ENCODE measurements at regions not wholly inside any gene's neighbourhood (a gene's known extent, or its start where the extent isn't known, plus 50 kb on each side); places are given as distances from the start of the nearest gene placed in this dataset.

DNA sequence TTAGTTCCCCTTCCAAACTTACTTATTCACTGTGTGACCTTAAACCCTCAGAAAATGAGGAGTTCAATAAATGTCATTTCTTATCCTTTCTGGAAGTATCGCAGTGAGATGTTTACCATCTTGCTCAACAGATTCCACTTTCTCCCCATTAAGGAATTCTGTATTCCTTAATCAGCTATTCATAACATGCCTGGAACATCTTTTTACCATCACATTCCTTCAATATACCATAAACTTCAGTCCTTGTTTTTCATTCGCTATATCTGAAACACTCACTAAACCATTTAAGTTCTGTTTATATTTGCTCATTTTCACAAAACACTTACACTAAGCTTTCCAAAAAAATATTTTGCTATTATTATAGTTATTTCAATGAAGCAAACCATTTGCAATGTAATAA, 1158.6 kb downstream of the CDH12 start:
- no peak overlapping the region for H3K4me3 Mint-ChIP-seq
- H3K4me1 Mint-ChIP-seq = no peaks in the 10 kb centered on the region
- H3K27me3 Mint-ChIP-seq = no peaks in the 10 kb centered on the region
- H3K27ac Mint-ChIP-seq = no peak overlapping the region
- DNase-seq (no peak), ATAC-seq (ENCODE audit: low read depth in 2 of 2) (no peak)
- no peaks in the 10 kb centered on the region for H3K36me3 Mint-ChIP-seq
- H3K9me3 Mint-ChIP-seq = peaks cover 0 to 6% (median 2%) of the 10 kb centered on the region in 7 donors

DNA sequence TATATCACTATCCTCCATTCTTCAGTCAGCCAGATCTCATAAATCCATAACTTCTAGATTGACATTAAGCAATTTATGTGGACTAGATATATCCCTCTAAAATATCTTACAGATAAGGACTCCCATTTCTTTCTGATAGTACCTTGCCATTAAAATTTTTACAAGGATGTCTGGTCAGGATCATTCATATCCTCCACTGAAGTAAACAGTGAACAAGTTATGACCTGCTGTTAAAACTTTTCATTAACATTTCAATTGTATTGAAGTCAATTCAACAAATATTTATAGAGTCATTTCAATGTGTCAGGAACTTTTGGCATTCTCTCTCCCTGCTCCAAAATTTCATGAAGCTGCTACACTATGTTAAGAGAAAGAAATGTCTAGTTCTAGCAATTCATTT, 1159.6 kb downstream of the CDH12 start:
- no peak overlapping the region for H3K4me3 Mint-ChIP-seq
- H3K27me3 Mint-ChIP-seq = no peaks in the 10 kb centered on the region
- no peak for ATAC-seq (ENCODE audit: low read depth in 2 of 2)

DNA sequence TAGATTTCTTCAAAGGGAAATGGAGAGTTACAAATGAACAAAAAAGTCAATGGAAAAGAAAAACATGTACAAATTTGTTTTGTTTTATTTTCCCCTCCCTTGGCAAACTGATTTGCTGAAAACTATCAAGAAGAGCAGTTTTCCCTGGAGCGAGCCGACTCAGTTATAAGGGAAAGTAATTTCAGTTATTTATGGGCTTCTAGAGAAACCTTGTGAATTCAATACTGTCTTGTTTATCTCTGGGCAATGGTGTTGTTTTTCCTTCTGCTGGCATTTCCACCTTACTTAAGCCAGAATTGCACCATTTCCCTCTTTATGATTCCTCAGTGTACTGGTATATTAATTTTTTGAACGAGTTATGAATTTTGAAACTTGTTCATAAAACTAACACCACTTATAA, 1163.6 kb downstream of the CDH12 start:
- Mint-ChIP-seq H3K4me1 (no peaks in the 10 kb centered on the region), H3K27me3 (no peaks in the 10 kb centered on the region), H3K4me3 (no peak overlapping the region), H3K27ac (no peak overlapping the region), H3K36me3 (no peaks in the 10 kb centered on the region), H3K9me3 (peaks cover 0 to 3% (median 0%) of the 10 kb centered on the region in 7 donors)
- DNase-seq = no peak
- no peak for ATAC-seq (ENCODE audit: low read depth in 2 of 2)

More for the DNA sequence above, 1159.6 kb downstream of the CDH12 start:
- peaks cover 0 to 4% (median 0%) of the 10 kb centered on the region in 7 donors for H3K9me3 Mint-ChIP-seq
- no peak overlapping the region for H3K27ac Mint-ChIP-seq
- no peaks in the 10 kb centered on the region for H3K4me1 Mint-ChIP-seq
- no peaks in the 10 kb centered on the region for H3K36me3 Mint-ChIP-seq
- no peak for DNase-seq

DNA sequence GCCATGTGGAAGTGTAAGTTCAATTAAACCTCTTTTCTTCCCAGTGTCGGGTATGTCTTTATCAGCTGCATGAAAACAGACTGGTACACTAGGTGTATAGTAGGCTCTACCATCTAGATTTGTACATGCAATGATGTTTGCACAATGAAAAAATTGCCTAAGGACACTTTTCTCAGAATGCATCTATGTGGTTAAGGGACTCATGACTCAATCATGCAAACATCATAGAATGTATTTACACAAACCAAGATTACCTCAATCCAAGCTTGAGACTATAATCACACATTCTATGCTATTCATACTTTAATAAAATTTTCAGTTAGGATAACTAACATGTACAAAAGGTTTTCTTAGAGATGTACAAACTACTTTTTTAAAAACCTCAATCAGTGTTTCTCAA, 1164.5 kb downstream of the CDH12 start:
- no peak for ATAC-seq (ENCODE audit: low read depth in 2 of 2)
- DNase-seq = no peak
- H3K27ac Mint-ChIP-seq = no peak overlapping the region
- no peaks in the 10 kb centered on the region for H3K4me1 Mint-ChIP-seq
- no peaks in the 10 kb centered on the region for H3K36me3 Mint-ChIP-seq
- H3K9me3 Mint-ChIP-seq = peaks cover 0 to 2% (median 0%) of the 10 kb centered on the region in 7 donors
- no peak overlapping the region for H3K4me3 Mint-ChIP-seq
- H3K27me3 Mint-ChIP-seq = no peaks in the 10 kb centered on the region

DNA sequence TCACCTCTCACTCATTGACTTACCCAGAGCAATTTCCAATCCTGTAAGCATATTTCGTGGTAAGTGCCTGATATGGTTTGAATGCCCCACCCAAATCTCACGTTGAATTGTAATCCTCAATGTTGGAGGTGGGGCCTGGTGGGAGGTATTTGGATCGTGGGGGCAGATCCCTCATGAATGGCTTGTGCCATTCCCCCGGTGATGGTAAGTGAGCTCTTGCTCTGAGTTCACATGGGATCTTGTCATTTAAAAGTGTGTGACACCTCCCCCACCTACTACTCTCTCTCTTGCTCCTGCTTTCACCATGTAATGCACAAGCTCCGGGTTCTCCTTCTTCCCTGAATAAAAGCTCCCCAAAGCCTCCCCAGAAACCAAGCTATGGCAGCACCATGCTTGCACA, 1165.5 kb downstream of the CDH12 start:
- H3K36me3 Mint-ChIP-seq = no peaks in the 10 kb centered on the region
- DNase-seq (no peak), ATAC-seq (ENCODE audit: low read depth in 2 of 2) (no peak)
- peaks cover 0 to 2% (median 0%) of the 10 kb centered on the region in 7 donors for H3K9me3 Mint-ChIP-seq
- H3K27ac Mint-ChIP-seq = no peak overlapping the region
- H3K4me1 Mint-ChIP-seq = no peaks in the 10 kb centered on the region
- H3K27me3 Mint-ChIP-seq = no peaks in the 10 kb centered on the region
- H3K4me3 Mint-ChIP-seq = no peak overlapping the region

DNA sequence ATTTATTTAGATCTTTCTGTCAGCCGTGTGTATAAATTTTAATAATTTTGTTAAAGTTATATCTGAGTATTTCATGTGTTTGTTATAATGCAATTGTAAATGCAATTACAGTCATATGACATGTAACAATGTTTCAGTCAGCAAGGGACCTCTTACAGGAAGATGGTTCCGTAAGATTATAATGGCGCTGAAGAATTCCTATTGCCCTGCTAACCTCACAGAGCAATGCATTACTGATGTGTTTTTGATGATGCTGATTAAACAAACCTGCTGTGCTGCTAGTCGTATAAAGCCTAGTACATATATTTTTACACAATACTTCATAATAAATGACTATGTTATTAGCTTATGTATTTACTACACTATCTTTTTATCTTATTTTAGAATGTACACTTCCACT, 1166.4 kb downstream of the CDH12 start:
- ATAC-seq (ENCODE audit: low read depth in 2 of 2) = no peak
- H3K27me3 Mint-ChIP-seq = no peaks in the 10 kb centered on the region
- H3K9me3 Mint-ChIP-seq = peaks cover 0 to 2% (median 0%) of the 10 kb centered on the region in 7 donors

DNA sequence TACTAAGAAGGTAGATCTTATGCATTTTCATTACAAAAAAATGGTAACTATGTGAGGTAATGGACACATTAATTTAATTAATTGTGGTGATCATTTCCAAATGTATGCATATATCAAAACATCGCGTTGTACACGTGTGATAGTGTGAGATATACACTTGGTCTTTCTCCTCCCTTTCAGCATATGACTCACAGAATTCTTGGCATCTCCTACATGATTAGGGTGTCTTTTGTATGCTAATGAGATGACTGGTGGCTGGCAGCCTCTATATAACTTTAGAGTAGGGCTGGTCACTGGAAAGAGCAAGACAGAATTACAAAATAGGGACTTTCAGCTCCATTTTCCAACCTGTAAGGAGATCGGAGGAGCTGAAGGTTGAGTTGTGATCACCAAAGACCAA, 1167.6 kb downstream of the CDH12 start:
- DNase-seq (no peak), ATAC-seq (ENCODE audit: low read depth in 2 of 2) (no peak)
- Mint-ChIP-seq H3K36me3 (no peaks in the 10 kb centered on the region), H3K27ac (no peak overlapping the region), H3K27me3 (no peaks in the 10 kb centered on the region), H3K4me3 (no peak overlapping the region), H3K4me1 (no peaks in the 10 kb centered on the region), H3K9me3 (peaks cover 0 to 2% (median 0%) of the 10 kb centered on the region in 7 donors)

More for the DNA sequence above, 1166.4 kb downstream of the CDH12 start:
- H3K27ac Mint-ChIP-seq = no peak overlapping the region
- no peaks in the 10 kb centered on the region for H3K4me1 Mint-ChIP-seq
- H3K4me3 Mint-ChIP-seq = no peak overlapping the region
- DNase-seq = no peak
- no peaks in the 10 kb centered on the region for H3K36me3 Mint-ChIP-seq

DNA sequence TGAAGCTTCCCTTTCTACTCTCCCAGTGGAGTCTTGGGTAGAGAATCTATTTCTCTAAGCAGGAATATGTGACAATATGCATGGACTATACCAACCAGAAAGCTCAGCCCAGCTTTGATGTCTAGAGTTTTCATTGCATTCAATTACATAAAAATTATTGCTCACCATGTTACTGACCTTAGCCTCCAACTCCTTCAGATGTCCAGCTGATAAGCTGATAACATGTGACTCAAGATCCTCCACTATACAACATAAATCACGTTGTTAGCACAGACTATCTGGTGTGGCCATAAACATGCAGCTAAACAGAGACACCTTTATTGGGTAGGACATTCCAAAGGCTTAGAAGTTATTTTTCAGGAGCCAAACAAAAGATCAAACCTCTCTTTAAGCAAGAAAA, 1168.2 kb downstream of the CDH12 start:
- Mint-ChIP-seq H3K36me3 (no peaks in the 10 kb centered on the region), H3K27me3 (no peaks in the 10 kb centered on the region)
- ATAC-seq (ENCODE audit: low read depth in 2 of 2) = no peak

DNA sequence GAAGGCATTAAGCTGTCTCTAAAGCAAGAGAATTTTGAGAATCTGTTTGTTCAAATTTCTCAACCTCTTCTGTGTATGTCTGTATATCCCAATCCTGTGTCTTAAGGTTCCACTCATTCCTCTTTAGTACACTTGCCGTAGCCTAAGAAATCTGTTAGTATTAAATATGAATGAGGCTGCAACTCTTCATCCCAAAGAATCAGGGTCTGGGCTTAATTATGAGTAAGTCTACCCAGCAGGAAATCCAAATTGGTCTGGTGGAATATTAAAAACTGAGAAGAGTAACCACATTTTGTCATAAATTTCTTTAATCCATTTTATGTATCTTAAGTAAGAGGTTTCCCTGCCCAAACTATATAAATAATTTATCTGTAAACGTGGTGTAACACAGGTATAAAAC, 1171.2 kb downstream of the CDH12 start:
- Mint-ChIP-seq H3K27me3 (no peaks in the 10 kb centered on the region), H3K36me3 (no peaks in the 10 kb centered on the region), H3K9me3 (peaks cover 0 to 2% (median 0%) of the 10 kb centered on the region in 7 donors), H3K27ac (no peak overlapping the region), H3K4me3 (no peak overlapping the region), H3K4me1 (no peaks in the 10 kb centered on the region)
- DNase-seq = no peak
- ATAC-seq (ENCODE audit: low read depth in 2 of 2) = no peak

More for the DNA sequence above, 1168.2 kb downstream of the CDH12 start:
- Mint-ChIP-seq H3K9me3 (peaks cover 0 to 2% (median 0%) of the 10 kb centered on the region in 7 donors), H3K4me3 (no peak overlapping the region), H3K4me1 (no peaks in the 10 kb centered on the region), H3K27ac (no peak overlapping the region)
- DNase-seq = no peak

DNA sequence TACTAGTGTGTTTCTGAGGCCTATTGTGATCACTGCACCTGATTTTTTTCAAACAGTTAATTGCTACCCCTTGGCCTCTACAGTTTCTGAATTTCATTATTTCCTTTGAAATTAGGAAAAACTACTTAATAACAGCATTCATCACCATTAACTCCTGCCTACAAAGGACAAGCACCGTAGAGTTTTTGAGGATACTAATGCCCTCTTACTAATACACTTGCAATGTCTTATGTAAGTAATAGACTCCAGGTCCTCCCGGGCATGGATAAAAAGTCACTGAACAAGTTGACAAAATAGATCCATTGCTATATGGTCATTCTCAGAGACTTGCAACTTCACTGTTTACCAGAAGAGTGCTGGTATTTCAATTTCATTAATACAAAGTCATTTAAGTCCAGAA, 1172.5 kb downstream of the CDH12 start:
- Mint-ChIP-seq H3K9me3 (peaks cover 0 to under 1% (median 0%) of the 10 kb centered on the region in 7 donors), H3K27ac (peak overlapping the region in 1 of 6 donors; percentile 22), H3K36me3 (no peaks in the 10 kb centered on the region), H3K4me1 (no peaks in the 10 kb centered on the region), H3K27me3 (no peaks in the 10 kb centered on the region), H3K4me3 (no peak overlapping the region)
- no peak for DNase-seq
- ATAC-seq (ENCODE audit: low read depth in 2 of 2) = no peak

DNA sequence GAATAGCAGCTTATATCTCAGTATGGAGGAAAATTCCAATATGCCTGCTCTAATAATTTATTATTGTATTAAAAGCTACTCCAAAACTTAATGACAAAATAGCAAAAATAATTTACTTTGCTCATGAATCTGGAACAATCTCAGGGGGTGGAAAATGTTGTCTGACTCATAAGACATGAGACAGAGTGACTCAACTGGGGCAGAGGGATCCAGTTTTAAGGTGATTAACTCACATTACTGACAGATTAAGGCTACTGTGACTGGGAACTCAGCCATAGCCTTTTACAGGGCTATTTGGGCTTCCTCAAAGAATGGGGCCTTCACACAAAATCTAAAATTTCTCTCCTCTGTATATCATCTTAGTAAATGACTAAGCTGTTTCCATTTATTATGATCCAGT, 1172.9 kb downstream of the CDH12 start:
- no peak overlapping the region for H3K4me3 Mint-ChIP-seq
- no peak for ATAC-seq (ENCODE audit: low read depth in 2 of 2)
- no peaks in the 10 kb centered on the region for H3K4me1 Mint-ChIP-seq
- H3K9me3 Mint-ChIP-seq = no peaks in the 10 kb centered on the region
- H3K27me3 Mint-ChIP-seq = no peaks in the 10 kb centered on the region
- H3K27ac Mint-ChIP-seq = peak overlapping the region in 1 of 6 donors; percentile 22
- no peaks in the 10 kb centered on the region for H3K36me3 Mint-ChIP-seq
- DNase-seq = no peak

DNA sequence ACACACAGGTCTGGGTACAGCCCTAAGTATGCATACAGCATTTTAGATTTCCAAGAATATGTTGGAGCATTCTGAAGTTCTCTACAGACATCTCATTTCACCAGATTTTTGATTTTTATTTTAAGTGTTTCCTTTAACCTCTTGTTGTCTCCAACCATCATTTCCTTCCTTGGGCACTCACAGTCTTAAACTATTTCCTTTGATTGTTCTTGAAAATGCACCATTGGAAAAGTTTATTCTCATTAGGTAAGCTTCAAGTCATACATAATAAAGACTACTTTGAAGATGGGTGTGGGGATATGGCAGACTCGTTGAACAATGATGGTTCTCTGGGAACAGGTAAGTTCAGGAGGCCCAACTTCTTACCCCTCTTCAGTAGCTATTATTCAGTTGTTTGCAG, 1174.6 kb downstream of the CDH12 start:
- no peak overlapping the region for H3K27ac Mint-ChIP-seq
- no peaks in the 10 kb centered on the region for H3K4me1 Mint-ChIP-seq
- ATAC-seq (ENCODE audit: low read depth in 2 of 2) = no peak
- H3K9me3 Mint-ChIP-seq = no peaks in the 10 kb centered on the region
- no peaks in the 10 kb centered on the region for H3K27me3 Mint-ChIP-seq
- no peaks in the 10 kb centered on the region for H3K36me3 Mint-ChIP-seq
- DNase-seq = no peak
- H3K4me3 Mint-ChIP-seq = no peak overlapping the region

DNA sequence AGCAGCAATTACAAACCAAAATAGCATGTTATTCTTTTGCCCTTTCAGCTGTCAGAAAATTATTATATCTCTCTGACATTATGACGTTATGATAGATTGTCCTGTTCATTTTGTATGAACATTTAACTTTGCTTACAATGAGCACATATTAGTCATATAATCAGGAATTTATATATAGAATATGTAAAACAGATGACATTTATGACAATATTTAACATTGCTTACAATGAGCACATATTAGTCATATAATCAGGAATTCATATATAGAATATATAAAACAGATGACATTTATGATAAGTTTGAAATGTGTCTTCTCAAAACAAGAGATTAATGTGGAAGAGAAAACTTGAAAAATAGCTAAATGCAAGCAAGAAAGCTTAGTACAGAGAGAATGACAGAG, 1180.2 kb downstream of the CDH12 start:
- no peak overlapping the region for H3K27ac Mint-ChIP-seq
- no peaks in the 10 kb centered on the region for H3K27me3 Mint-ChIP-seq
- H3K4me1 Mint-ChIP-seq = no peaks in the 10 kb centered on the region
- no peak for ATAC-seq (ENCODE audit: low read depth in 2 of 2)
- H3K4me3 Mint-ChIP-seq = no peak overlapping the region
- DNase-seq = no peak
- no peaks in the 10 kb centered on the region for H3K9me3 Mint-ChIP-seq
- H3K36me3 Mint-ChIP-seq = no peaks in the 10 kb centered on the region

DNA sequence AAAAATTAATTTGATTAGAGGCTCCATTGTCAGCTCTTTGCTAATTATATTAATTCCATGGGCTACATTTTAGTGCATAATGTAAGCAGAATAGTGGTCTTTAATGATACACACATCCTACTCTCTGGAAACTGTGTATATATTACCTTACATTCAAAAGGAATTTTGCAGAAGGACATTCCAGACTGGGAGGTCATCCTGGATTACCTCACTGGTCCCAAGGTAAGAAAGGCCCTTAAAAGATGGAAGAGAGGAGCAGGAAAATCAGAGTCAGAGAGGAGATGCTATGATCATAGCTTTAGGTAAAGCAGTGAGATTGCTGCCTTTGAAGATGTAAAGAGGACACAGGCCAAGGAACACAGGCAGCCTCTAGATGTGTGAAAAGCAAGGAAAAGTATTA, 1180.8 kb downstream of the CDH12 start:
- Mint-ChIP-seq H3K9me3 (no peaks in the 10 kb centered on the region), H3K27ac (no peak overlapping the region), H3K36me3 (no peaks in the 10 kb centered on the region), H3K4me1 (no peaks in the 10 kb centered on the region), H3K27me3 (no peaks in the 10 kb centered on the region), H3K4me3 (no peak overlapping the region)
- DNase-seq (no peak), ATAC-seq (ENCODE audit: low read depth in 2 of 2) (no peak)

DNA sequence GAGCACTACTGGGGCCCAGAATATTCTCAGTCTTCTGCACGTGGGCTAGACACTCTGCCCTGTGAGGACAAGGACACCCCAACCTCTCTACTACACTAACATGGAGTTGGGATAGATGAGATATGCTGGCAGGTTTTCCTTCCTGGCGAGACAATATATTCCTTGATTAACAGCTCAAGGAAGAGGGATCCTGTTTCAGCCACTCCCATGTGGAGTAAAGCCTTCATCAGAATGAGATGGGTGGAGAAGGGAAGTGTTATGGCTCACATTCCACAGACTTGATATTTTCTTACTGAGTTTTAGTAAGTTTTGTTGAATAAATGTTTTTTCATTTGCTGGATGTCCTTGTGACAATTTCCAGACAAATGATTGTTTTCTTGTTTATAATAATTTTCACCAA, 1187.6 kb downstream of the CDH12 start:
- H3K27me3 Mint-ChIP-seq = no peaks in the 10 kb centered on the region
- peaks cover 0 to 30% (median 10%) of the 10 kb centered on the region in 7 donors for H3K9me3 Mint-ChIP-seq

More for the DNA sequence above, 1187.6 kb downstream of the CDH12 start:
- H3K4me3 Mint-ChIP-seq = no peak overlapping the region
- H3K36me3 Mint-ChIP-seq = no peaks in the 10 kb centered on the region
- no peak overlapping the region for H3K27ac Mint-ChIP-seq
- DNase-seq (no peak), ATAC-seq (ENCODE audit: low read depth in 2 of 2) (no peak)
- no peaks in the 10 kb centered on the region for H3K4me1 Mint-ChIP-seq

All from naive B cell (primary cell).